Sigmoid colon (tissue), 6 donors: ENCODE measurements at regions not wholly inside any gene's neighbourhood (a gene's known extent, or its start where the extent isn't known, plus 50 kb on each side); places are given as distances from the start of the nearest gene placed in this dataset.

Experiments used
- DNase-seq: peaks from one replicate; pipeline ENCODE4 v3.0.0-alpha.2; 2019
- H3K27ac ChIP-seq, 4 donors: fragments of 200-600 bp; sonication (generic); one replicate each; pipeline ENCODE4 v1.5.1; 2016 to 2019; ENCODE audit warnings: mild to moderate bottlenecking in 1 of 4
- H3K27me3 ChIP-seq, 3 donors: fragments of 200-600 bp; sonication (generic); one replicate each; pipeline ENCODE4 v1.5.1; 2019; ENCODE audit warnings: mild to moderate bottlenecking in 1 of 3
- H3K36me3 ChIP-seq, 4 donors: fragments of 200-600 bp; sonication (generic); one replicate each; pipeline ENCODE4 v1.5.1; 2016 to 2019
- H3K4me1 ChIP-seq, 4 donors: fragments of 200-600 bp; sonication (generic); one replicate each; pipeline ENCODE4 v1.5.1; 2017 to 2019
- H3K4me3 ChIP-seq, 4 donors: fragments of 200-600 bp; sonication (generic); one replicate each; pipeline ENCODE4 v1.5.1; 2017 to 2019; ENCODE audit warnings: mild to moderate bottlenecking in 2 of 4, moderate library complexity in 1 of 4
- H3K9me3 ChIP-seq, 4 donors: fragments of 200-600 bp in 3 of 4; sonication (generic) in 3 of 4; one replicate each; pipeline versions ENCODE4 v1.5.1 to v1.6.1; 2013 to 2019
- EP300 ChIP-seq, 4 donors: sonication (generic); formaldehyde crosslinking; IDR thresholded peaks; one replicate each; pipeline ENCODE4 v1.6.1; 2017; ENCODE audit warnings: antibody characterized with exemption in 4 of 4
- POLR2A ChIP-seq, 2 donors: fragments of 450-650 bp; IDR thresholded peaks; one replicate each; pipeline ENCODE4 v1.6.1; 2016; ENCODE audit warnings: antibody characterized with exemption in 2 of 2, mild to moderate bottlenecking in 2 of 2, moderate library complexity in 2 of 2
- POLR2AphosphoS5 ChIP-seq, 4 donors: sonication (generic); formaldehyde crosslinking; IDR thresholded peaks; one replicate each; pipeline ENCODE4 v1.6.1; 2017; ENCODE audit warnings: antibody characterized with exemption in 4 of 4
- WGBS, 2 donors: extraction: QIAGEN DNeasy Blood & Tissue Kit; methylation state at CpG; one replicate each; pipeline ENCODE4 v1.1.7; 2013; 5-methylcytosine and 5-hydroxymethylcytosine counted together
- intact Hi-C: fragments of 100-400 bp; cut with DNase I; formaldehyde crosslinking; loops from one replicate; pipeline ENCODE4 v1.15.1; 2023
- TF ChIP-seq, protein P1 (sequence below), 4 experiments: fragments of 450-650 bp in 3 of 4; fragments of 200-600 bp in 1 of 4; IDR thresholded peaks; one replicate each; pipeline ENCODE4 v1.5.1; 2016 to 2019; ENCODE audit warnings: antibody characterized with exemption in 4 of 4, mild to moderate bottlenecking in 3 of 4, moderate library complexity in 2 of 4
- donor health status: healthy with polysubstance abuse.
- donor health status: healthy.

DNA sequence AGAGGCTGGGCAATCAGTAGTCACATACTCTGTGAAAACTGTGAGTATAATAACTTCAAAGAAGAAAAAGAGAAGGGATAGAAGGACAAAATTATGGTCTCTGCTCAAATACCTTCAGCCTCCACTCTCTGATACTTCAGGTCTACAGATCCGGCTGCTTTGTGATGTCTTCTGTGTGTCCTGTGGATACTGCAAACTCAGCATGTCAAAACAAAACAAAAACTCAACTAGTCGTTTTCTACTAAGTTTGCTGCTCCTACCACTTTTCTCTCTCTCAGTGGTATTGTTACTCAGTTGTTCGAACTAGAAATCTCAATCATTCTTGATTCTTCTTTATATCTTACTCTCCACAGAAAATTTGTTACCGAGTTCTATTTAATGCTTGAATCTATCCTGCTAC lies 202.4 kb upstream of the ANK2 start:
- H3K27me3 ChIP-seq = no peaks in the 10 kb centered on the region
- TF ChIP-seq POLR2A (IDR thresholded peaks at IDR 0.05) (no peak), POLR2AphosphoS5 (IDR thresholded peaks at IDR 0.05) (no peak), EP300 (IDR thresholded peaks at IDR 0.05) (no peak)
- TF ChIP-seq, protein P1, sequence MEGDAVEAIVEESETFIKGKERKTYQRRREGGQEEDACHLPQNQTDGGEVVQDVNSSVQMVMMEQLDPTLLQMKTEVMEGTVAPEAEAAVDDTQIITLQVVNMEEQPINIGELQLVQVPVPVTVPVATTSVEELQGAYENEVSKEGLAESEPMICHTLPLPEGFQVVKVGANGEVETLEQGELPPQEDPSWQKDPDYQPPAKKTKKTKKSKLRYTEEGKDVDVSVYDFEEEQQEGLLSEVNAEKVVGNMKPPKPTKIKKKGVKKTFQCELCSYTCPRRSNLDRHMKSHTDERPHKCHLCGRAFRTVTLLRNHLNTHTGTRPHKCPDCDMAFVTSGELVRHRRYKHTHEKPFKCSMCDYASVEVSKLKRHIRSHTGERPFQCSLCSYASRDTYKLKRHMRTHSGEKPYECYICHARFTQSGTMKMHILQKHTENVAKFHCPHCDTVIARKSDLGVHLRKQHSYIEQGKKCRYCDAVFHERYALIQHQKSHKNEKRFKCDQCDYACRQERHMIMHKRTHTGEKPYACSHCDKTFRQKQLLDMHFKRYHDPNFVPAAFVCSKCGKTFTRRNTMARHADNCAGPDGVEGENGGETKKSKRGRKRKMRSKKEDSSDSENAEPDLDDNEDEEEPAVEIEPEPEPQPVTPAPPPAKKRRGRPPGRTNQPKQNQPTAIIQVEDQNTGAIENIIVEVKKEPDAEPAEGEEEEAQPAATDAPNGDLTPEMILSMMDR (IDR thresholded peaks at IDR 0.05) = no peak
- no peak overlapping the region for H3K27ac ChIP-seq
- H3K36me3 ChIP-seq = no peaks in the 10 kb centered on the region
- H3K9me3 ChIP-seq = no peaks in the 10 kb centered on the region
- intact Hi-C loops = no loop called here
- H3K4me1 ChIP-seq = peaks cover 0 to 17% (median 14%) of the 10 kb centered on the region in 4 donors
- WGBS, 2 donors = 90 to 94% methylated on average over 4 of the region's 4 CpGs
- no peak for DNase-seq
- no peak overlapping the region for H3K4me3 ChIP-seq

DNA sequence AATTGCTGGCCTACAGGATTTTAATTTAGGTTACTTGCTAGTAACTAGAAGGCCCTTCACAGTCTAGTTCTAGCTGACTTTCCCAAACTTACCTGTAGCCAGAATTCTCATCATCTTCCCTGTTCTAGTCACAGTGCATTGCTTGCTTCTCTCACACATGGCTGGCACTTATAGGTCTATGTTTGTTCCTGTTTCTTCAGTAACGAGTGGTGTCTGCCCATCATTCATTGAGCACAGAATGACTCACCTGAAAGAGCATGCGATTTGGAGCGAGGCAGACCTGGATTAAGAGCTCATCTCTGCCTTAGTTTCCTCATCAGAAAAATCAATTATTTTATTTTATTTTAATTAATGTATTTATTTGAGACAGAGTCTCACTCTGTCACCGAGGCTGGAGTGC lies 201.7 kb upstream of the ANK2 start:
- H3K9me3 ChIP-seq = no peaks in the 10 kb centered on the region
- no peaks in the 10 kb centered on the region for H3K27me3 ChIP-seq
- H3K4me1 ChIP-seq = peaks cover 0 to 20% (median 15%) of the 10 kb centered on the region in 4 donors
- no peaks in the 10 kb centered on the region for H3K36me3 ChIP-seq
- no peak overlapping the region for H3K4me3 ChIP-seq
- DNase-seq = no peak
- intact Hi-C loops = no loop called here
- TF ChIP-seq, protein P1 (IDR thresholded peaks at IDR 0.05) = no peak
- TF ChIP-seq POLR2AphosphoS5 (IDR thresholded peaks at IDR 0.05) (no peak), EP300 (IDR thresholded peaks at IDR 0.05) (no peak)
- 63 to 90% methylated on average over 4 of the region's 4 CpGs for WGBS, 2 donors
- peak overlapping the region in 1 of 4 donors; percentile 51 for H3K27ac ChIP-seq

DNA sequence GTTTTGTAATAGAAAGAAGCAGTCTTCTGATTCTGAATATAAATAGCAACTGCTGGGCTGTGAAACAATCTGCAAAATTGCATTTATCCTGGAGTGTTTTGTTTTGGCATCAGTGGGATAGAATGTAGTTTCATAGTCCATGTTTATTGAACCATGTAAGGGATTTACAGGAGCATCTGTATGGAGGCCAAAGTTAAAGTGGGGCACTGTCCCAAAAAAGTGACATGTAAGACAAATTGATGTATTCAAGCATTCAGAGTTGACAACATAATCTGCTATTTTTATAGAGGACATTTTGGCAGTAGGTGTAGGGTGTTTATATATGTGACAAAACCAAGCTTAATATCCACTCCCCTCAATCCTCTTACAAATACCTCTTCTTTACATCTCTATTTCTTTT lies 200.5 kb upstream of the ANK2 start:
- H3K27ac ChIP-seq = peak overlapping the region in 3 of 4 donors; percentile 23 to 51 (median 33)
- intact Hi-C loops = no loop called here
- H3K4me1 ChIP-seq = peaks cover 0 to 26% (median 15%) of the 10 kb centered on the region in 4 donors
- H3K4me3 ChIP-seq = no peak overlapping the region
- H3K36me3 ChIP-seq = no peaks in the 10 kb centered on the region
- no peaks in the 10 kb centered on the region for H3K9me3 ChIP-seq
- no peak for DNase-seq
- H3K27me3 ChIP-seq = no peaks in the 10 kb centered on the region
- TF ChIP-seq POLR2AphosphoS5 (IDR thresholded peaks at IDR 0.05) = peak in 2 of 4 donors; percentile 31 to 32
- TF ChIP-seq EP300 (IDR thresholded peaks at IDR 0.05) = no peak
- TF ChIP-seq POLR2A (IDR thresholded peaks at IDR 0.05) = no peak
- TF ChIP-seq, protein P1 (IDR thresholded peaks at IDR 0.05) = no peak

DNA sequence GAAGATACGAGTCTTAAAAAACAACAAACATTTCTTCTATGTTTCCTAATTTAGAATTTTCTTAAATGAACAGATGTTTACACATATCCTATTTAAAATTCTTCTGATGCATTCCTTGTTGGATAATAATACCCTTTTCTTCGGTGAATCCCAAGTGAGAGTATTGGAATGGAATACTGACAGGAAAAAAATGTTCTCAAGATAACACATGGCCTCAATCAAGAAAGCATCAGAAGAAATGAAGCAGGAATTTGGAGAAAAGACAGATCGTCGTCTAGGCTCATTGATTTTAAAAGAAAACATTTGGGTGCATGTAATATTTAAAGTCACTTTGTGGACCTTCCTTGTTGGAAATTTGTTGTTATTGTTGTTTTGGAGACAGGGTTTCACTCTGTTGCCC lies 196.9 kb upstream of the ANK2 start:
- Histone ChIP-seq H3K27ac (peak overlapping the region in 2 of 4 donors; percentile 10 to 70), H3K36me3 (no peaks in the 10 kb centered on the region), H3K27me3 (no peaks in the 10 kb centered on the region), H3K9me3 (no peaks in the 10 kb centered on the region), H3K4me1 (peaks cover 0 to 54% (median 34%) of the 10 kb centered on the region in 4 donors), H3K4me3 (no peak overlapping the region)
- TF ChIP-seq POLR2AphosphoS5 (IDR thresholded peaks at IDR 0.05) (no peak), POLR2A (IDR thresholded peaks at IDR 0.05) (no peak), EP300 (IDR thresholded peaks at IDR 0.05) (no peak)
- TF ChIP-seq, protein P1 (IDR thresholded peaks at IDR 0.05) = no peak
- intact Hi-C loops = no loop called here
- DNase-seq = no peak
- 82 to 84% methylated on average over 4 of the region's 4 CpGs for WGBS, 2 donors

DNA sequence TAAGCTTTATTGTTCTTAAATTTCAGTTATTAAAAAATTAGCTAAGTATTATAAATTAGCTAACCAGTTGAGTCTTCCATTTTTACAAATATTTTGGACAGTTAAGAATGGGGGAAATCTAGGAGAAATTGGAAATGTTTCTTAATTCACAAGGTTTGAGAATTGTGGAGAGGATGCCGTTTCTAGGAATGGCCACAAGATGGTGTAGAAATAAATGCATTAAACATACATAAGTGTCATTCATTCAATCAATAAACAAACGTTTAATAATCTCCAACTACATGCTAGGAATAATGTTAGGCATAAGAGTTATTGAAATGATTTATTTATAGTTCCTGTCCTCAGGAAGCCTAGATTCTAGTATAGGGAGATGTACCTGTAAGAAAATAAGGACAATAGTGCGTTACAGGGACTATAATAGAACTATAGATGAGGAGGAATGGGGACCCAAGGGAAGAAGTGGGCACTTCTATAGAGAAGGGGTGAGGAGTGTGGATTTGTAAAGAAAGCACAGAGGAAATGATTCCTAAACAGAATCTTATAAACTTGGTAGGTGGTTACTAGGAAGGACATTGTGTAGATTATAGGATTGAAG lies 195.7 kb upstream of the ANK2 start:
- no peak for DNase-seq
- TF ChIP-seq EP300 (IDR thresholded peaks at IDR 0.05) = no peak
- TF ChIP-seq, protein P1 (IDR thresholded peaks at IDR 0.05) = peak in 3 of 4 experiments; percentile 15 to 39 (median 19)
- H3K4me3 ChIP-seq = no peak overlapping the region
- 47 to 53% methylated on average over 3 of the region's 3 CpGs for WGBS, 2 donors
- peak overlapping the region; percentile 42 to 70 (median 56) for H3K27ac ChIP-seq
- intact Hi-C loops = no loop called here
- H3K4me1 ChIP-seq = peaks cover 0 to 48% (median 24%) of the 10 kb centered on the region in 4 donors
- no peaks in the 10 kb centered on the region for H3K9me3 ChIP-seq
- no peaks in the 10 kb centered on the region for H3K27me3 ChIP-seq
- H3K36me3 ChIP-seq = no peaks in the 10 kb centered on the region
